CD4-positive, alpha-beta T cell treated with Interleukin-12 subunit alpha and Interleukin-12 subunit beta, for 1 hour (primary cell): ENCODE measurements at regions not wholly inside any gene's neighbourhood (a gene's known extent, or its start where the extent isn't known, plus 50 kb on each side); places are given as distances from the start of the nearest gene placed in this dataset.

Source experiments
- DNase-seq: peaks from one replicate; pipeline ENCODE4 v3.0.0-alpha.2; 2020

DNA sequence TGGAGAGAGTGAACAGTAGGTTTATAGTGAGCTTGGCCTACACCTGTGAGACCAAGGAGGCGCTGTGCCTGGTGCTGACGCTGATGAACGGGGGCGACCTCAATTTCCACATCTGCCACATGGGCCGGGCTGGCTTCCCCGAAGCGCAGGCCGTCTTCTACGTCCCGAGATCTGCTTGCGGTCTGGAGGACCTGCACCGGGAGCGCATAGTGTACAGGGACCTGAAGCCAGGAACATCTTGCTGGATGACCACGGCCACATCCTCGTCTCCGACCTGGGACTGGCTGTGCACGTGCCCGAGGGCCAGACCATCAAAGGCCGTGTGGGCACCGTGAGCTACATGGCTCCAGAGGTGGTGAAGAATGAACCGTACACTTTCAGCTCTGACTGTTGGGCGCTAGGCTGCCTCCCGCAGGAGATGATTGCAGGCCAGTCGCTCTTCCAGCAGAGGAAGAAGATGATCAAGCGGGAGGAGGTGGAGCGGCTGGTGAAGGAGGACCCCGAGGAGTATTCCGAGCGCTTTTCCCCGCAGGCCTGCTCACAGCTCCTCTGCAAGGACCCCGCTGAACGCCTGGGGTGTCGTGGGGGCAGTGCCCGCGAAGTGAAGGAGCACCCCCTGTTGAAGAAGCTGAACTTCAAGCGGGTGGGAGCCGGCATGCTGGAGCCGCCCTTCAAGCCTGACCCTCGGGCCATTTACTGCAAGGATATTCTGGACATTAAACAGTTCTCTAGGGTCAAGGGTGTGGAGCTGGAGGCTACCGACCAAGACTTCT, 139.0 kb downstream of the ZDHHC20 start:
- DNase-seq, result no peak

DNA sequence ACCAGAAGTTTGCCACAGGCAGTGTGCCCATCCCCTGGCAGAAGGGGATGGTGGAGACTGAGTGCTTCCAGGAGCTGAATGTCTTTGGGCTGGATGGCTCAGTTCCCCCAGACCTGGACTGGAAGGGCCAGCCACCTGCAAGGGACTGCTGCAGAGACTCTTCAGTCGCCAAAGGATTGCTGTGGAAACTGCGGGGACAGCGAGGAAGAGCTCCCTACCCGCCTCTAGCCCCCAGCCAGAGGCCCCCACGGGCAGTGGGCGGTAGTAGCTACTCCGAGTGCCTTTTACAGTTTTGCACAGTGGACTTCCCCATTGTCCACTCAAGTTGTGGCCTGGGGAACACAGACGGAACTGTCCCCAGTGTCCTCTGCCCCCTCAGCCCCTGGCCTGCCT, 138.5 kb downstream of the ZDHHC20 start:
- no peak for DNase-seq

DNA sequence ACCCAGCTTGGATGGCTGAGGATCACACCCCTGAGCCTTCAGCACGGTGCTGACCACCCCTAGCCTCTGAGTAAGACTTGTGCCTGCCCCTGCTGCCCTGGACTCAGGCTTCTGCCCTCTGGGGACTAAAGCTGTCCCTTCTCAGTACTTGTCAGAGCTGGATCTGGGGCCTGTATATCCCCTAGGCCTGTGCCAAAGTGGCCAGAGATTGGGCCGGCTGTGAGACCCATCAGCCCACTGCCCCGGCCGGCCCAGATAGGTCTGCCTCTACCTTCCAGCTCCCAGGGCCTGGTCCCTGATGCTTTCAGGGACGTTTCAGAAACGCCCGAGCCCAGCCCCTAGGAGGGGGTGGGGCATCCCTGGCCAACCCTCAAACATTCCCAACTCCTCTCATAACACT, 137.8 kb downstream of the ZDHHC20 start:
- DNase-seq, result no peak

DNA sequence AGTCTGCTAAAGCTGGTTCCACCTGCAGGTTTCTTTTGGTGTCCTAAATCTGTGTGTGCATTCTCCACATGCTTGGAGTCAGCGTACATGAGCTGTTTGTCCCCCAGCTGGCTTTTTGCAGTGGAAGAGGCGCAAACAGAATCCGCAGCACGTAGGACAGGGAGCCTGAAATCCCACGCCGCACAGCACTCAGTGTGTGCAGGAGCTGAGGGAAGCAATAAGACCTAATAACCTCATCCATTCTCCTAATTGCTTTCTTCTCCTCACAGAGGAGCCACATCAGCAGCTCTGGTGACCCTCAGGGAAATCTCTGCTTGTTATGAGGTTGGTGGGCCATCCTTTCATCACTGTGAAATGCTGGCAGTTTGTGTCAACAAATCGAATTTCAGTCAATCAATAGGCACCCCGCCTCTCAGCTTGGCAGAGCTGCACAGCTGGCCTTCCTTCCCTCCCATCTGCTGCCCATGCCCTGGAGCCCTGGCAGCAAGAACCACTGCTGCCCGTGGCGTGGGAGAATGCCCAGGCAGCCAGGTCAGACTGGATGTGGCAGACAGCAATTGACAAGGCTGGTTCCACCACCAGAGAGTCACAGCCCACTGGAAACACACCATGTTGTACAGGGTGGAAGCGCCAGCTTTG, 136.7 kb downstream of the ZDHHC20 start:
- DNase-seq, result no peak
